Effector CD8-positive, alpha-beta T cell (primary cell): ENCODE measurements at regions not wholly inside any gene's neighbourhood (a gene's known extent, or its start where the extent isn't known, plus 50 kb on each side); places are given as distances from the start of the nearest gene placed in this dataset.

ENCODE experiments used
- DNase-seq: peaks from one replicate; lab custom pipeline; 2025; lab: John Stamatoyannopoulos, UW

- DNase-seq: no peak
Measured at GRCh38 chr14:75371297-75371696, 56.5 kb upstream of the JDP2 start.

- DNase-seq: no peak
Measured at GRCh38 chr14:75372260-75372659, 55.6 kb upstream of the JDP2 start.

GRCh38 chr14:75373133-75373532 is 54.7 kb upstream of the JDP2 start:
- DNase-seq: no peak

GRCh38 chr14:75373616-75374015 is 54.2 kb upstream of the JDP2 start:
- DNase-seq: no peak

GRCh38 chr14:75374911-75375310 is 52.9 kb upstream of the JDP2 start:
- DNase-seq: no peak

GRCh38 chr14:75375983-75376382 is 51.8 kb upstream of the JDP2 start:
- no peak for DNase-seq
